PC-9 (cell line): ENCODE measurements at regions not wholly inside any gene's neighbourhood (a gene's known extent, or its start where the extent isn't known, plus 50 kb on each side); places are given as distances from the start of the nearest gene placed in this dataset.

Experiments
- BruUV-seq: library from RNA; stranded (reverse); fragments of 400-500 nt; replicated peaks from 2 replicates; lab custom pipeline; 2021; lab: Mats Ljungman, UMichigan
- CTCF ChIA-PET: fragments of 300-600 bp; sonication (Branson Sonifier 250); formaldehyde crosslinking; loops from one replicate; lab custom pipeline; 2022; ENCODE audit warnings: antibody characterized with exemption; lab: Charles Lee
- POLR2A ChIA-PET: fragments of 300-600 bp; sonication (Branson Sonifier 250); formaldehyde crosslinking; loops from one replicate; lab custom pipeline; 2022; ENCODE audit warnings: antibody characterized with exemption; ENCODE audit not compliant: unreplicated experiment; lab: Charles Lee
- DNase-seq, 2 experiments: peaks; one replicate each; pipeline versions ENCODE4 v3.0.0 to v3.0.0-alpha.2; 2015 to 2022; ENCODE audit warnings: mixed read lengths in 1 of 2
- H2AFZ ChIP-seq: fragments of 200-600 bp; sonication (generic); 2 replicates; pipeline ENCODE4 v1.8.1; 2017; ENCODE audit warnings: antibody characterized with exemption
- H3F3A ChIP-seq: fragments of 200-600 bp; sonication (generic); 2 replicates; pipeline ENCODE4 v1.8.1; 2017; ENCODE audit warnings: antibody characterized with exemption, mild to moderate bottlenecking, low read depth; ENCODE audit not compliant: insufficient read depth
- H3K27ac ChIP-seq: fragments of 200-600 bp; sonication (generic); 2 replicates; pipeline ENCODE4 v1.6.1; 2016; ENCODE audit warnings: mixed run types
- H3K27me3 ChIP-seq: fragments of 200-600 bp; sonication (generic); 2 replicates; pipeline ENCODE4 v1.6.1; 2016; ENCODE audit warnings: low read depth, mixed run types; ENCODE audit not compliant: insufficient read depth
- H3K36me3 ChIP-seq: fragments of 200-600 bp; sonication (generic); 2 replicates; pipeline ENCODE4 v1.6.1; 2016; ENCODE audit warnings: low read depth, mixed run types
- H3K4me1 ChIP-seq: fragments of 200-600 bp; sonication (generic); replicated peaks from 2 replicates; pipeline ENCODE4 v1.6.1; 2016; ENCODE audit warnings: mixed run types; ENCODE audit not compliant: insufficient read depth
- H3K4me2 ChIP-seq: fragments of 200-600 bp; sonication (generic); 2 replicates; pipeline ENCODE4 v1.6.1; 2017; ENCODE audit warnings: mixed run types
- H3K4me3 ChIP-seq: fragments of 200-600 bp; sonication (generic); 2 replicates; pipeline ENCODE4 v1.6.1; 2016; ENCODE audit warnings: mixed run types
- H3K79me2 ChIP-seq: fragments of 200-600 bp; sonication (generic); 2 replicates; pipeline ENCODE4 v1.6.1; 2017; ENCODE audit warnings: low read depth, mixed run types
- H3K9me2 ChIP-seq: fragments of 200-600 bp; sonication (generic); 2 replicates; pipeline ENCODE4 v1.8.1; 2017; ENCODE audit warnings: mild to moderate bottlenecking; ENCODE audit not compliant: insufficient read depth
- H3K9me3 ChIP-seq: fragments of 200-600 bp; sonication (generic); 2 replicates; pipeline ENCODE4 v1.8.1; 2016; ENCODE audit warnings: low read depth; ENCODE audit not compliant: insufficient read depth
- H4K20me1 ChIP-seq: fragments of 200-600 bp; sonication (generic); 2 replicates; pipeline ENCODE4 v1.8.1; 2017; ENCODE audit not compliant: insufficient read depth
- EZH2 ChIP-seq: fragments of 200-600 bp; sonication (generic); IDR thresholded peaks from 2 replicates; pipeline ENCODE4 v1.8.0; 2017; ENCODE audit warnings: antibody characterized with exemption, low read depth
- intact Hi-C: fragments of 100-400 bp; cut with micrococcal nuclease; formaldehyde crosslinking; loops from one replicate; pipeline ENCODE4 v1.10.0; 2022; ENCODE audit not compliant: unreplicated experiment
- TF ChIP-seq, protein P1 (sequence below): fragments of 200-600 bp; sonication (generic); conservative IDR thresholded peaks from 2 replicates; pipeline ENCODE4 v1.6.1; 2017; ENCODE audit warnings: mixed run types, antibody characterized with exemption, mild to moderate bottlenecking, moderate library complexity

DNA sequence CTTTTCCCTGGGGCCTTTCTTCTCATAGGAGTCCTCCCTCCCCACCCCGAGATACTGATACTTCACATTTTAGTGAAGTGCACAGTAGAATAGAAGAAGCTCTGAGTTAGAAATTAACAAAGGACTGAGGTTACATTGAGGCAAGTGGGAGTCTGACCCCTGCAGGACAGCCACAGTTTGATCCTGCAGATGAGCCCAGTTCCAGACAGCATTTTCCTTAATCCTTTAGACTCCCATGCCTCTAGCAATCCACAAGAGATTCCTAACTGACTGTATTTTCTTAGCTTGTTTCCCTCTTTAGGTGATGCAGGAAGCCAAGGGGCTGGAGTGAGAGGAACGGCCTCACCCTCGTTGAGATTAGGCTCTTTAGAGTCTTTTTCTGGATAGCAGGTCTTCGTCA, 204.0 kb downstream of the CYRIA start:
- no peaks in the 10 kb centered on the region for H3K9me3 ChIP-seq
- no peaks in the 10 kb centered on the region for H3K79me2 ChIP-seq
- H3K36me3 ChIP-seq, result no peaks in the 10 kb centered on the region
- H2AFZ ChIP-seq, result no peak overlapping the region
- no peak overlapping the region for H3K27ac ChIP-seq
- BruUV-seq, result no TSS peak
- no peaks in the 10 kb centered on the region for H3K9me2 ChIP-seq
- POLR2A ChIA-PET, result no interaction called here
- H3K27me3 ChIP-seq, result peaks cover 20% of the 10 kb centered on the region
- H3K4me2 ChIP-seq, result no peak overlapping the region
- no peaks in the 10 kb centered on the region for H3F3A ChIP-seq
- no peaks in the 10 kb centered on the region for H4K20me1 ChIP-seq
- TF ChIP-seq, protein P1, sequence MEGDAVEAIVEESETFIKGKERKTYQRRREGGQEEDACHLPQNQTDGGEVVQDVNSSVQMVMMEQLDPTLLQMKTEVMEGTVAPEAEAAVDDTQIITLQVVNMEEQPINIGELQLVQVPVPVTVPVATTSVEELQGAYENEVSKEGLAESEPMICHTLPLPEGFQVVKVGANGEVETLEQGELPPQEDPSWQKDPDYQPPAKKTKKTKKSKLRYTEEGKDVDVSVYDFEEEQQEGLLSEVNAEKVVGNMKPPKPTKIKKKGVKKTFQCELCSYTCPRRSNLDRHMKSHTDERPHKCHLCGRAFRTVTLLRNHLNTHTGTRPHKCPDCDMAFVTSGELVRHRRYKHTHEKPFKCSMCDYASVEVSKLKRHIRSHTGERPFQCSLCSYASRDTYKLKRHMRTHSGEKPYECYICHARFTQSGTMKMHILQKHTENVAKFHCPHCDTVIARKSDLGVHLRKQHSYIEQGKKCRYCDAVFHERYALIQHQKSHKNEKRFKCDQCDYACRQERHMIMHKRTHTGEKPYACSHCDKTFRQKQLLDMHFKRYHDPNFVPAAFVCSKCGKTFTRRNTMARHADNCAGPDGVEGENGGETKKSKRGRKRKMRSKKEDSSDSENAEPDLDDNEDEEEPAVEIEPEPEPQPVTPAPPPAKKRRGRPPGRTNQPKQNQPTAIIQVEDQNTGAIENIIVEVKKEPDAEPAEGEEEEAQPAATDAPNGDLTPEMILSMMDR, result no peak
- TF ChIP-seq EZH2, result no peak
- intact Hi-C loops, result no loop called here
- no peak for DNase-seq
- no peaks in the 10 kb centered on the region for H3K4me1 ChIP-seq
- no peak overlapping the region for H3K4me3 ChIP-seq
- CTCF ChIA-PET, result no interaction called here

GRCh38 chr2:16459606-16460005, 206.0 kb downstream of the CYRIA start:
- Histone ChIP-seq H2AFZ (no peak overlapping the region), H3K27me3 (0 out of 2 replicates have a peak, but pooled peaks cover under 1% of the 10 kb centered on the region), H3K36me3 (no peaks in the 10 kb centered on the region), H3K4me2 (no peak overlapping the region), H3K9me2 (no peaks in the 10 kb centered on the region), H3F3A (no peaks in the 10 kb centered on the region), H3K27ac (no peak overlapping the region), H3K9me3 (no peaks in the 10 kb centered on the region), H3K4me3 (no peak overlapping the region), H3K79me2 (no peaks in the 10 kb centered on the region), H3K4me1 (no peaks in the 10 kb centered on the region), H4K20me1 (no peaks in the 10 kb centered on the region)
- BruUV-seq, result no TSS peak
- no peak for DNase-seq
- TF ChIP-seq EZH2, result no peak
- TF ChIP-seq, protein P1, result no peak
- POLR2A ChIA-PET, result interaction anchor here (0.7 kb wide), 1 partner anchor 1427 kb away, joined by 9 read pairs; no protein-coding TSS in a partner anchor
- intact Hi-C loops, result no loop called here
- CTCF ChIA-PET, result no interaction called here

GRCh38 chr2:16454621-16455020, 211.0 kb downstream of the CYRIA start:
- DNase-seq, result no peak
- BruUV-seq, result no TSS peak
- ChIA-PET POLR2A (no interaction called here), CTCF (no interaction called here)
- H3K9me3 ChIP-seq, result no peaks in the 10 kb centered on the region
- no peak overlapping the region for H3K4me3 ChIP-seq
- H3K4me2 ChIP-seq, result no peak overlapping the region
- H3F3A ChIP-seq, result no peaks in the 10 kb centered on the region
- intact Hi-C loops, result no loop called here
- H3K27me3 ChIP-seq, result peaks cover 21% of the 10 kb centered on the region
- H3K79me2 ChIP-seq, result no peaks in the 10 kb centered on the region
- H3K27ac ChIP-seq, result no peak overlapping the region
- no peaks in the 10 kb centered on the region; the same call in 1 of the 2 replicates for H4K20me1 ChIP-seq
- no peak for TF ChIP-seq EZH2
- H3K9me2 ChIP-seq, result no peaks in the 10 kb centered on the region
- H2AFZ ChIP-seq, result no peak overlapping the region
- H3K36me3 ChIP-seq, result no peaks in the 10 kb centered on the region
- H3K4me1 ChIP-seq, result no peaks in the 10 kb centered on the region

- H3K27ac ChIP-seq, result no peak overlapping the region
- no peak overlapping the region for H3K4me3 ChIP-seq
- no peaks in the 10 kb centered on the region for H3K9me3 ChIP-seq
- no peaks in the 10 kb centered on the region for H3K9me2 ChIP-seq
- TF ChIP-seq, protein P1, result no peak
- no peak for TF ChIP-seq EZH2
- H3K27me3 ChIP-seq, result peaks cover 37% of the 10 kb centered on the region
- CTCF ChIA-PET, result no interaction called here
- H3F3A ChIP-seq, result no peaks in the 10 kb centered on the region
- no peak for DNase-seq
- no peak overlapping the region for H3K4me2 ChIP-seq
- no peaks in the 10 kb centered on the region for H3K36me3 ChIP-seq
- POLR2A ChIA-PET, result no interaction called here
- H3K4me1 ChIP-seq, result no peaks in the 10 kb centered on the region
- intact Hi-C loops, result no loop called here
- H3K79me2 ChIP-seq, result no peaks in the 10 kb centered on the region
- no TSS peak for BruUV-seq
- no peak overlapping the region for H2AFZ ChIP-seq
- H4K20me1 ChIP-seq, result no peaks in the 10 kb centered on the region; the same call in 1 of the 2 replicates
These were observed 213.5 kb downstream of the CYRIA start for GRCh38 chr2:16452123-16452522.
